SK-N-SH treated with all-trans-retinoic acid at 6 μM for 48 hours (cell line): ENCODE measurements at regions not wholly inside any gene's neighbourhood (a gene's known extent, or its start where the extent isn't known, plus 50 kb on each side); places are given as distances from the start of the nearest gene placed in this dataset.
"Not testable (repeated sequence)": the region's sequence is repeated elsewhere in the genome, so short reads cannot be mapped to it uniquely, and the experiment has no call there.

ENCODE experiments used
- ATAC-seq: fragments of 200-7000 bp; cut with Tn5 transposase; 3 replicates; pipeline ENCODE4 v1.9.1; 2020; ENCODE audit warnings: mild to moderate bottlenecking, moderate library complexity
- ARNTL ChIP-seq: fragments of 450-650 bp; formaldehyde crosslinking; IDR thresholded peaks from 2 replicates; pipeline ENCODE4 v1.5.0; 2020; ENCODE audit warnings: low read depth, mild to moderate bottlenecking, moderate library complexity, borderline replicate concordance
- BACH2 ChIP-seq: fragments of 250-450 bp; sonication (Bioruptor Pico); IDR thresholded peaks from 2 replicates; pipeline ENCODE4 v1.9.0; 2021; ENCODE audit warnings: mild to moderate bottlenecking, borderline replicate concordance
- CREB5 ChIP-seq: fragments of 250-450 bp; sonication (Bioruptor Pico); IDR thresholded peaks from 2 replicates; pipeline ENCODE4 v1.5.1; 2020; ENCODE audit warnings: low read depth, mild to moderate bottlenecking, moderate library complexity
- CSDC2 ChIP-seq: fragments of 250-450 bp; sonication (Bioruptor Pico); IDR thresholded peaks from 2 replicates; pipeline ENCODE4 v1.5.0; 2020; ENCODE audit warnings: mild to moderate bottlenecking, moderate library complexity
- ESRRG ChIP-seq: fragments of 250-450 bp; sonication (Bioruptor Pico); IDR thresholded peaks from 2 replicates; pipeline ENCODE4 v1.6.1; 2021; ENCODE audit warnings: mild to moderate bottlenecking
- GLIS3 ChIP-seq: fragments of 250-450 bp; sonication (Bioruptor Pico); IDR thresholded peaks from 2 replicates; pipeline ENCODE4 v1.5.0; 2020; ENCODE audit warnings: mild to moderate bottlenecking, moderate library complexity
- ISL1 ChIP-seq: fragments of 250-450 bp; sonication (Bioruptor Pico); IDR thresholded peaks from 2 replicates; pipeline ENCODE4 v2.1.2; 2022; ENCODE audit warnings: mild to moderate bottlenecking, moderate library complexity
- OSR1 ChIP-seq: fragments of 250-450 bp; sonication (Bioruptor Pico); IDR thresholded peaks from 2 replicates; pipeline ENCODE4 v1.8.0; 2022; ENCODE audit warnings: moderate library complexity, mild to moderate bottlenecking, inconsistent platforms
- PATZ1 ChIP-seq: fragments of 250-450 bp; sonication (Bioruptor Pico); IDR thresholded peaks from 2 replicates; pipeline ENCODE4 v1.8.0; 2020; ENCODE audit warnings: mild to moderate bottlenecking, moderate library complexity, borderline replicate concordance
- PPARA ChIP-seq: fragments of 250-450 bp; sonication (Bioruptor Pico); IDR thresholded peaks from 2 replicates; pipeline ENCODE4 v1.5.0; 2020; ENCODE audit warnings: mild to moderate bottlenecking, borderline replicate concordance
- RARB ChIP-seq: fragments of 250-450 bp; sonication (Bioruptor Pico); IDR thresholded peaks from 2 replicates; pipeline ENCODE4 v1.8.0; 2021; ENCODE audit warnings: mild to moderate bottlenecking, moderate library complexity
- TCF4 ChIP-seq: fragments of 250-450 bp; sonication (Bioruptor Pico); IDR thresholded peaks from 2 replicates; pipeline ENCODE4 v1.8.0; 2021; ENCODE audit warnings: mild to moderate bottlenecking, moderate library complexity, borderline replicate concordance
- TOX ChIP-seq: fragments of 250-450 bp; sonication (Bioruptor Pico); IDR thresholded peaks from 2 replicates; pipeline ENCODE4 v1.8.0; 2021; ENCODE audit warnings: mild to moderate bottlenecking, moderate library complexity, borderline replicate concordance
- ZC3H10 ChIP-seq: fragments of 250-450 bp; sonication (Bioruptor Pico); IDR thresholded peaks from 2 replicates; pipeline ENCODE4 v1.5.1; 2021; ENCODE audit warnings: mild to moderate bottlenecking, moderate library complexity
- ZFP3 ChIP-seq: fragments of 250-450 bp; sonication (Bioruptor Pico); IDR thresholded peaks from 2 replicates; pipeline ENCODE4 v1.5.0; 2020; ENCODE audit warnings: mild to moderate bottlenecking, moderate library complexity
- ZFP30 ChIP-seq: fragments of 450-650 bp; formaldehyde crosslinking; IDR thresholded peaks from 2 replicates; pipeline ENCODE4 v1.5.0; 2022; ENCODE audit warnings: mild to moderate bottlenecking, moderate library complexity
- ZNF565 ChIP-seq: fragments of 450-650 bp; formaldehyde crosslinking; conservative IDR thresholded peaks from 2 replicates; pipeline ENCODE4 v1.5.0; 2020; ENCODE audit warnings: low read depth, mild to moderate bottlenecking, moderate library complexity
- ZNF70 ChIP-seq: fragments of 450-650 bp; formaldehyde crosslinking; IDR thresholded peaks from 2 replicates; pipeline ENCODE4 v1.5.0; 2020; ENCODE audit warnings: mild to moderate bottlenecking, moderate library complexity
- ZNF8 ChIP-seq: fragments of 450-650 bp; formaldehyde crosslinking; IDR thresholded peaks from 2 replicates; pipeline ENCODE4 v1.5.0; 2020; ENCODE audit warnings: mild to moderate bottlenecking, moderate library complexity
- TF ChIP-seq, protein P1 (sequence below): fragments of 250-450 bp; sonication (Bioruptor Pico); IDR thresholded peaks from 2 replicates; pipeline ENCODE4 v1.5.1; 2021; ENCODE audit warnings: mild to moderate bottlenecking, moderate library complexity
- TF ChIP-seq, protein P2 (sequence below): fragments of 250-450 bp; sonication (Bioruptor Pico); IDR thresholded peaks from 2 replicates; pipeline ENCODE4 v1.8.0; 2021; ENCODE audit warnings: low read depth, mild to moderate bottlenecking, moderate library complexity, borderline replicate concordance

DNA sequence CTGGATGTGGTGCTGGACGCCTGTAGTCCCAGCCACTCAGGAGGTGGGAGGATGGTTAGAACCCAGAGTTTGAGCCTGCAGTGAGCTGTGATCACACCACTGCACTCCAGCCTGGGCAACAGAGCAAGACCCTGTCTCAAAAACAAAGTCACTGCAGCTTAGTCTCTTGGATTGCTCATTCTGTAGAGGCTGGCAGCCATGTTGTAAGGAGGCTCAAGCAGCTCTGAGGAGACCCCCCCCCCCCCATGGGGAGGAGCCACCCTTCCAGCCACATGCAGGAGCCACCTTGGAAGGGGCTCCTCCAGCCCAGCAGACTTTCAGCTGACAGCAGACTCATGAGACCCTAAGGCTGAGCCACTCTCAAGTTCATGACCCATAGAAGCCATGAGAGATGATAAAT, 68.4 kb downstream of the FOXL3 start:
- no peak for ATAC-seq
- TF ChIP-seq ZNF70 (CRISPR knock-in tag) (no peak), ZNF565 (CRISPR knock-in tag) (peak; percentile 86), ZFP30 (no peak)
- TF ChIP-seq, protein P1, sequence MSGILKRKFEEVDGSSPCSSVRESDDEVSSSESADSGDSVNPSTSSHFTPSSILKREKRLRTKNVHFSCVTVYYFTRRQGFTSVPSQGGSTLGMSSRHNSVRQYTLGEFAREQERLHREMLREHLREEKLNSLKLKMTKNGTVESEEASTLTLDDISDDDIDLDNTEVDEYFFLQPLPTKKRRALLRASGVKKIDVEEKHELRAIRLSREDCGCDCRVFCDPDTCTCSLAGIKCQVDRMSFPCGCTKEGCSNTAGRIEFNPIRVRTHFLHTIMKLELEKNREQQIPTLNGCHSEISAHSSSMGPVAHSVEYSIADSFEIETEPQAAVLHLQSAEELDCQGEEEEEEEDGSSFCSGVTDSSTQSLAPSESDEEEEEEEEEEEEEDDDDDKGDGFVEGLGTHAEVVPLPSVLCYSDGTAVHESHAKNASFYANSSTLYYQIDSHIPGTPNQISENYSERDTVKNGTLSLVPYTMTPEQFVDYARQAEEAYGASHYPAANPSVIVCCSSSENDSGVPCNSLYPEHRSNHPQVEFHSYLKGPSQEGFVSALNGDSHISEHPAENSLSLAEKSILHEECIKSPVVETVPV (CRISPR knock-in tag), result no peak
- TF ChIP-seq, protein P2, sequence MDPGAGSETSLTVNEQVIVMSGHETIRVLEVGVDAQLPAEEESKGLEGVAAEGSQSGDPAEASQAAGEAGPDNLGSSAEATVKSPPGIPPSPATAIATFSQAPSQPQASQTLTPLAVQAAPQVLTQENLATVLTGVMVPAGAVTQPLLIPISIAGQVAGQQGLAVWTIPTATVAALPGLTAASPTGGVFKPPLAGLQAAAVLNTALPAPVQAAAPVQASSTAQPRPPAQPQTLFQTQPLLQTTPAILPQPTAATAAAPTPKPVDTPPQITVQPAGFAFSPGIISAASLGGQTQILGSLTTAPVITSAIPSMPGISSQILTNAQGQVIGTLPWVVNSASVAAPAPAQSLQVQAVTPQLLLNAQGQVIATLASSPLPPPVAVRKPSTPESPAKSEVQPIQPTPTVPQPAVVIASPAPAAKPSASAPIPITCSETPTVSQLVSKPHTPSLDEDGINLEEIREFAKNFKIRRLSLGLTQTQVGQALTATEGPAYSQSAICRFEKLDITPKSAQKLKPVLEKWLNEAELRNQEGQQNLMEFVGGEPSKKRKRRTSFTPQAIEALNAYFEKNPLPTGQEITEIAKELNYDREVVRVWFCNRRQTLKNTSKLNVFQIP, result no peak

- no peak for ATAC-seq
- TF ChIP-seq ARNTL, result no peak
- no peak for TF ChIP-seq OSR1 (CRISPR knock-in tag)
- TF ChIP-seq GLIS3 (CRISPR knock-in tag), result no peak
These were observed 69.3 kb downstream of the FOXL3 start for GRCh38 chr7:359226-359765.

DNA sequence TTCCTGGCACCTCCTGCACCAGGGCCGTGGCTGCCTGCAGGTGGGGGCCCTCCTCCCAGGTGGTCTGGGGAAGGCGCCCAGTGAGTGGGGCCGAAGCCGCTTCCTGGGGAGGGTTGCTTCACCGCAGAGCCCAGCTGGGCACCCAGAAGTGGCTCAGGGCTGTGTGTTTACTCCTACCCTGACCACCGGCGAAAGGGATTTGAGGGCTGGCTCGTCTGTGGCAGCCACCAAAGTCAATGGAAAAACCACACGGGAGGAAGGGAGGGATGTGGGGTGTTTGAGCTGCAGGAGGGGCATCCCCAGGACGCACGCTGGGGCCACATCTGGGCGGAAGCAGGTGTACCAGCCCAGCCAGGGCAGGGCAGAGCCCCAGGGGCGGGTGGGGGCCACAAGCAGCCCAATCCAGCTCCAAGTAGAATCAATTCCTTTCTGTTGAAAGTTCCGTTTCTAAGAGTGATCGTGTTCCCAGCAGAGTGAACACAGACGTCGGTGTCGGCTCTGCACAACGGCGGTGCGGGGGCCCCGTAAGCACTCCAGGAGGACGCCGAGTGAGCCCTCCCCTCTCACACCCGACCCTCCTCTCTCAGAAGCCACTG, 69.9 kb downstream of the FOXL3 start:
- ATAC-seq, result no peak
- TF ChIP-seq GLIS3 (CRISPR knock-in tag), result no peak
- no peak for TF ChIP-seq ARNTL
- no peak for TF ChIP-seq ISL1 (CRISPR knock-in tag)
- TF ChIP-seq PPARA (CRISPR knock-in tag), result no peak
- TF ChIP-seq, all 23 proteins: peak for 0

DNA sequence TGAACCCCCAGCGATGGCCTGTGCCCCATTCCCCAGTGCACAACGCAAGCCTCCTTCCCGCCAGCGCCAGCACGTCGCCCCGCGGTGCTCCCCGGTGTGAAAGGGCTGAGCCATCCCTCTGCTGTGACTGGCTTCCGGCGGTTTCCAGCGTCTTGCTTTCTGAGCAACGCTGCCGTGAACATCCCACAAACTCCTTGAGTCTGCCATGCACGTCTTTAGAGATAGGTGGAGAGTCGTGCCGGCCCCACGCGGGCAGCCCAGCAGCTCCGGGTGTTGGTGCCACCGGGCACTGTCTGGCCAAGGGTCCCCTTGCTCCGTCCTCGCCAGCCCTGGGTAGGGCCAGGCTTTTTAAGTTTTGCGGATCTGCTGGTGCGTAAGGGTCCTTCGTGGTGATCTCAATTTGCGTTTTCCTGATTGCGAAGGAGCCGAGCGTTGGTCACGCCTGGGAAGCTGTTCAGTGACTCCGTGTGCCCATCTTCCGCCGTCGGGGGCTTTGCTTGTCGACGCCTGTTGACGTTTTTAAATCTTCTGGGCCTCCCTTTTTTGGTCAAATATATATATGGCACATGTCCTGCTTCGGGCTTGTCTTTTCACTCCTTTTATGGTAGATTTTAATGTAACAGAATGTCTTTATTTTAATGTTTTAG, 70.6 kb downstream of the FOXL3 start:
- TF ChIP-seq RARB, result no peak
- TF ChIP-seq CSDC2 (CRISPR knock-in tag), result no peak
- TF ChIP-seq ZNF70 (CRISPR knock-in tag), result no peak
- no peak for TF ChIP-seq ZFP3 (CRISPR knock-in tag)
- TF ChIP-seq PATZ1 (CRISPR knock-in tag), result no peak
- TF ChIP-seq, protein P1 (CRISPR knock-in tag), result no peak
- no peak for TF ChIP-seq OSR1 (CRISPR knock-in tag)
- TF ChIP-seq ZNF8 (CRISPR knock-in tag), result no peak
- TF ChIP-seq ISL1 (CRISPR knock-in tag), result no peak
- no peak for TF ChIP-seq CREB5
- TF ChIP-seq ESRRG (CRISPR knock-in tag), result no peak
- TF ChIP-seq BACH2 (CRISPR knock-in tag), result no peak
- TF ChIP-seq TOX (CRISPR knock-in tag), result no peak
- no peak for TF ChIP-seq TCF4
- no peak for TF ChIP-seq ZFP30
- TF ChIP-seq ZC3H10, result no peak
- no peak for ATAC-seq

GRCh38 chr7:361182-361581, 71.2 kb downstream of the FOXL3 start:
- ATAC-seq, result not testable (repeated sequence)
